Adipocyte (in vitro differentiated cells): ENCODE measurements at regions not wholly inside any gene's neighbourhood (a gene's known extent, or its start where the extent isn't known, plus 50 kb on each side); places are given as distances from the start of the nearest gene placed in this dataset.

Experiments used
- DNase-seq: peaks from one replicate; pipeline ENCODE4 v3.0.0-alpha.2; 2015; ENCODE audit warnings: low read depth
- H3K27me3 ChIP-seq: replicated peaks from 2 replicates; pipeline ENCODE4 v1.7.0; 2013; ENCODE audit warnings: mild to moderate bottlenecking, low read length, moderate library complexity; ENCODE audit not compliant: control insufficient read depth, insufficient read depth
- H3K36me3 ChIP-seq: 2 replicates; pipeline ENCODE4 v1.7.0; 2013; ENCODE audit warnings: low read length, mild to moderate bottlenecking, moderate library complexity; ENCODE audit not compliant: control insufficient read depth, insufficient read depth, severe bottlenecking
- H3K4me1 ChIP-seq: 2 replicates; pipeline ENCODE4 v1.7.0; 2013; ENCODE audit warnings: mild to moderate bottlenecking, low read length, moderate library complexity; ENCODE audit not compliant: control insufficient read depth, insufficient read depth
- H3K4me3 ChIP-seq: 2 replicates; pipeline ENCODE4 v1.7.0; 2013; ENCODE audit warnings: mild to moderate bottlenecking, low read length, moderate library complexity
- H3K9ac ChIP-seq: 2 replicates; pipeline ENCODE4 v1.7.0; 2013; ENCODE audit warnings: mild to moderate bottlenecking, low read length, moderate library complexity
- H3K9me3 ChIP-seq: 2 replicates; pipeline ENCODE4 v1.7.0; 2013; ENCODE audit warnings: mild to moderate bottlenecking, low read length, moderate library complexity; ENCODE audit not compliant: control insufficient read depth

GRCh38 chr12:3962631-3963483 is 89.7 kb upstream of the PARP11 start:
- no peak overlapping the region for H3K4me3 ChIP-seq
- no peak for DNase-seq
- no peaks in the 10 kb centered on the region for H3K36me3 ChIP-seq
- no peaks in the 10 kb centered on the region for H3K9me3 ChIP-seq
- no peak overlapping the region for H3K9ac ChIP-seq
- peaks cover 62% of the 10 kb centered on the region for H3K27me3 ChIP-seq
- H3K4me1 ChIP-seq = no peaks in the 10 kb centered on the region

DNA sequence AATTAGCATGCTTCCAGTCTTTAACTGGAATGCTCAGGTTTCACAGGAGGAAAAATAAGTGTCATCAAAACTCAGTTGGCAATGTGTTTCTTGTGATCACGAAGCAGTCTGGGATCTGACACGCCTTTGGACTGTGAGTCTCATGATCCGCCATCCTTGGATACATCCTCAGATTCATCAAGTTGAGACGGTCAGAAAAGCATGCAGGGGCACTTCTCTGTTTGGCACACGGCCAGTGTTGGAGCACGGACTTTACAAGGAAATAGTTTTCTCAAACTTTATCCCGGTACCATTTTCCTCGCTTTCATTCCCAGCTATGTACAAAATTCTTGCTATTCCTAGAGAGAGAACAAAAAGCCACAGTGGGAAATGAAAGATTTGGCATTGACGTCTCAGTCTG is 88.4 kb upstream of the PARP11 start:
- H3K4me3 ChIP-seq = no peak overlapping the region
- H3K27me3 ChIP-seq = peaks cover 55% of the 10 kb centered on the region
- no peaks in the 10 kb centered on the region for H3K36me3 ChIP-seq
- no peak for DNase-seq
- H3K9me3 ChIP-seq = no peaks in the 10 kb centered on the region
- no peak overlapping the region for H3K9ac ChIP-seq
- H3K4me1 ChIP-seq = no peaks in the 10 kb centered on the region

DNA sequence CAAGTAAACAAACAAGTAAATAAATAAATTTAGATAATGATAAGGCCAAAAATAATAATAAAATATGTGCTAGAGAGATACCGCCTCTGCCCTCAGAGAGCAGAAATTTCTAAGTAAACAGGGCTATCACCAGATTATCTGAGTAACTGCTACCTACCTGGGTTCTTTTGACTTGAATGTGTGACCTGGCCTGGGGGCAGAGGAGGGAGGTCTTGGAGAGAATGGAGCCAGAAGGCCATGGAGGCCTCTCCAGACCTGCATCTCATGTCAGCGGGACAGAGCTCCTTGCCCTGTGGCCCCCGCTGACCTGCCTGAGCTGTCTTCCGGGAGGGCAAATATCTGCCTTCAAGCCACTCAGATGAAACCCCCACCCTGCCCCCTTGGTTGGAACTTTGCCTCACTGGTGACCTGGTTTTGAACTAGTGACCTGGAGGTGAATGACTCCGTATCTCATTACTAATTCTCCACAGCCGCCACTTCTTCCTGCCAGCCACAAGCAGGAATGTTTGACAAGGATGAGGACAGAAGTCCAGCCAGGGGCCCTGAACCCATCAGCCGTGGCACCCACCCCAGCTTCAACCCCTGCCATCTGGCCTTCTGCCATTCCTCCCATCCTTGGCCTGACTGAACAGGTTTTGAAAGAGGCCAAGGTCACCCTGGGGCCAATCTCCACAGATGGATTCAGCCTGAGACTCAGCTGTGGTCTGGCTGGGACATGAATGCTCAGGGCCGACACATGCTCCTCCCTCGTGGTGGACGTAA is 86.8 kb upstream of the PARP11 start:
- H3K36me3 ChIP-seq = no peaks in the 10 kb centered on the region
- H3K9me3 ChIP-seq = no peaks in the 10 kb centered on the region
- H3K9ac ChIP-seq = no peak overlapping the region
- peaks cover 39% of the 10 kb centered on the region for H3K27me3 ChIP-seq
- no peak overlapping the region for H3K4me3 ChIP-seq
- no peaks in the 10 kb centered on the region for H3K4me1 ChIP-seq
- DNase-seq = no peak

DNA sequence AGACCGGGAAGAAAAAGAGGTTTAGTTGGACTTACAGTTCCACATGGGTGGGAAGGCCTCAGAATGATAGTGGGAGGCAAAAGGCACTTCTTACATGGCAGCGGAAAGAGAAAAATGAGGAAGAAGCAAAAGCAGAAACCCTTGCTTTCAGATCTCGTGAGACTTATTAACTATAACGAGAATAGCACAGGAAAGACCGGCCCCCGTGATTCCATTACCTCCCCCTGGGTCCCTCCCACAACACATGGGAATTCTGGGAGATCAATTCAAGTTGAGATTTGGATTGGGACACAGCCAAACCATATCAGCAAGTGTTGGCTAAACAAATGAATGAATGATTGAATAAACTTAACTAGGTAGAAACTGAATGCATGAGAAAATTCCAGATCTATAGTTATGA is 85.3 kb upstream of the PARP11 start:
- no peak for DNase-seq
- peaks cover 29% of the 10 kb centered on the region for H3K27me3 ChIP-seq
- no peak overlapping the region for H3K9ac ChIP-seq
- no peaks in the 10 kb centered on the region for H3K36me3 ChIP-seq
- no peaks in the 10 kb centered on the region for H3K9me3 ChIP-seq
- H3K4me3 ChIP-seq = no peak overlapping the region
- H3K4me1 ChIP-seq = no peaks in the 10 kb centered on the region

DNA sequence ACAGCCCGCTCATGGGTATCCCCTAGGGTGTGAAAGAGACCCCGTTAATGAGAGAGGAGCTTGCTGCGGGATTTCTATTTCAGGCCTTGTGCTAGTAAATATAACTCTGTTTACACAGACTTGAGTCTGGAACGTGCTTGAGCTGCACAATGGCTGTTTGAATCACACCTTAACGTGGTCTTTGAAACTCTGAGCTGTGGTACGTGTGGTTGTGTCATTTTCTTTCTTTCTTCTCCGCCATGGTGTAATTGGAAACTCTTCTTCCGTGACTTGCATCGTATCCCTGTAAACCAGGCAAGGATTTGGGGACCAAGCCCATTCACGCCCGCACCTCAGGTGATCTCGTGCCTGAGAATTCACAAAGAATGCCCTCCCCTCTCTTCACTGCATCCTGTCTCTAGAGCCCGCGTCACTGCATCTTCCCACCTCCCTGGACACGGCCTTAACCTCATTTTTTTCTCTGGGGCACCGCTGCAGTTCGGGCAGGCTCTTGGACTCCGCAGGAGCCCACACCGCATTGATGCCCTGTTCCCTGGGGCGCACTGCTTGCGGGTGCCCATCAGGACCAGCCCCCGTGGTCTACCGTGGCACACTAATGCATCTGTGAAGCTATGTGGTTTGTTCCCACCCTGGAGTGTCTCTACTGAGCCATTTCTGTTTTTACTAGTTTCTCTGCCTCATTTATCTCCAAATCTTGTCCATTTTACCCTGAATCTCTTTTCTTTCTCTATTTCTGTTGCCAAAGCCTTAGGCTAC is 78.4 kb upstream of the PARP11 start:
- H3K4me1 ChIP-seq = no peaks in the 10 kb centered on the region
- no peak overlapping the region for H3K4me3 ChIP-seq
- no peaks in the 10 kb centered on the region for H3K36me3 ChIP-seq
- no peak overlapping the region for H3K9ac ChIP-seq
- H3K27me3 ChIP-seq = peaks cover 5% of the 10 kb centered on the region
- DNase-seq = no peak
- peaks cover 5% of the 10 kb centered on the region for H3K9me3 ChIP-seq

DNA sequence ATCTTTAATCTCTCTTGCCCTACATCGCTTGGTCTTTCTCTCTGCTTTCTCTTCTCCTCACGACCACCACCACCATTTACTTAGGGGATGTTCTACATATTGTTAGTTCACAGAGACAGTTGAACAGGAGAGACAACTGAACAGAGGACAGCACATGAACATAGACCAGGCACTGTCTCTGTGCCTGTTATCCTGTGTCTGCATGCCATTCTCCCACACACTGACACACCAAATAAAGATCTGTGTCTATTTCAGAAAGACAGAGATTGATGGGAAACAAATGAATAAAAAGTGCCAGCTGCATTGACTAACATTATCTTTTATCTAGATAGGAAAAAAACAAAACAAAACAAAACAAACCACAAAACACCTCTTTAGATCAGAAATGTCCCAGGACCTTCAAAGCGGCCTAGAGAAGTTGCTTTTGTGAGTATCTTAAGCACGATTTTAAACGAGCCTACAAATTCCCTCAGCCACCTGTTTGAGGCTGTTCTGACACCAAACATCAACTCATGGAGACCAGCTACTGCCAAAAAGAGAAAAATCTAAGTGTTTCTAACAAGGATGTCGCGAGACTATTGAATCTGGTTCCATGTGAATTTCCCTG is 77.6 kb upstream of the PARP11 start:
- H3K4me3 ChIP-seq = no peak overlapping the region
- no peak for DNase-seq
- H3K4me1 ChIP-seq = no peaks in the 10 kb centered on the region
- no peak overlapping the region for H3K9ac ChIP-seq
- no peaks in the 10 kb centered on the region for H3K36me3 ChIP-seq
- peaks cover 5% of the 10 kb centered on the region for H3K9me3 ChIP-seq
- H3K27me3 ChIP-seq = peaks cover 5% of the 10 kb centered on the region

DNA sequence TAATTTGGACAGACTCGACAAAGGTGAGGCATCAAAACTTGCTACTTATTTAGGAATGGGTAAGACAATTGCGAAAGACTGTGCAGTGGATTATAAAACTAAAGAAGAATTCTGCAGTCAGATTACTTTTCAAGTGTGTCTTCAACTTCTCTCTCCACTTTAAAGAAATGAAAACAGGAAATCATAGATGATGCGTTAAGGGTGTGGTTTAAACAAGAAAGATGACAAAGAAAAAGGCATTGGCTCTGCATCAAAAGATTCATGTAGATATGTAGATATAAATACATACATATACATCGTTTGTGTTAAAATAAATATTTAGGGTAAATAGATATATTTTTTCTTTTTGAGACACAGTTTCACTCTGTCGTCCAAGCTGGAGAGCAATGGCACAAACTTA is 74.6 kb upstream of the PARP11 start:
- Histone ChIP-seq H3K36me3 (no peaks in the 10 kb centered on the region), H3K4me3 (no peak overlapping the region), H3K27me3 (peaks cover 5% of the 10 kb centered on the region), H3K9me3 (peaks cover 5% of the 10 kb centered on the region), H3K9ac (no peak overlapping the region), H3K4me1 (no peaks in the 10 kb centered on the region)
- no peak for DNase-seq

- H3K36me3 ChIP-seq = no peaks in the 10 kb centered on the region
- H3K9me3 ChIP-seq = peaks cover 5% of the 10 kb centered on the region
- DNase-seq = no peak
- H3K9ac ChIP-seq = no peak overlapping the region
- H3K27me3 ChIP-seq = peaks cover 11% of the 10 kb centered on the region
- no peak overlapping the region for H3K4me3 ChIP-seq
- H3K4me1 ChIP-seq = no peaks in the 10 kb centered on the region
These were observed 72.5 kb upstream of the PARP11 start for GRCh38 chr12:3945671-3946070.

- DNase-seq = no peak
- no peaks in the 10 kb centered on the region for H3K36me3 ChIP-seq
- peaks cover 19% of the 10 kb centered on the region for H3K27me3 ChIP-seq
- peaks cover 1% of the 10 kb centered on the region for H3K9me3 ChIP-seq
- no peaks in the 10 kb centered on the region for H3K4me1 ChIP-seq
- no peak overlapping the region for H3K4me3 ChIP-seq
- no peak overlapping the region for H3K9ac ChIP-seq
These were observed 71.4 kb upstream of the PARP11 start for GRCh38 chr12:3944620-3945019.

- Histone ChIP-seq H3K9ac (no peak overlapping the region), H3K36me3 (no peaks in the 10 kb centered on the region), H3K4me1 (no peaks in the 10 kb centered on the region), H3K9me3 (no peaks in the 10 kb centered on the region), H3K27me3 (peaks cover 28% of the 10 kb centered on the region), H3K4me3 (no peak overlapping the region)
- DNase-seq = no peak
These were observed 64.9 kb upstream of the PARP11 start for GRCh38 chr12:3938042-3938544.

- Histone ChIP-seq H3K36me3 (no peaks in the 10 kb centered on the region), H3K4me1 (no peaks in the 10 kb centered on the region), H3K27me3 (peaks cover 32% of the 10 kb centered on the region), H3K9ac (no peak overlapping the region), H3K4me3 (no peak overlapping the region), H3K9me3 (no peaks in the 10 kb centered on the region)
- no peak for DNase-seq
These were observed 61.9 kb upstream of the PARP11 start for GRCh38 chr12:3935078-3935477.
